ENCODE measurements at regions not wholly inside any gene's neighbourhood (a gene's known extent, or its start where the extent isn't known, plus 50 kb on each side); places are given as distances from the start of the nearest gene placed in this dataset.

- no peak for DNase-seq (ENCODE audit: low read depth in 2 of 3, low spot score in 1 of 3)
Measured at GRCh38 chr11:129324533-129325175, 51.0 kb upstream of the BARX2 start.

GRCh38 chr11:129323896-129324502 is 51.6 kb upstream of the BARX2 start:
- DNase-seq (ENCODE audit: low read depth in 2 of 3, low spot score in 1 of 3) = no peak

- no peak for DNase-seq (ENCODE audit: low read depth in 2 of 3, low spot score in 1 of 3)
Measured at GRCh38 chr11:129322941-129323340, 52.7 kb upstream of the BARX2 start.

- no peak for DNase-seq (ENCODE audit: low read depth in 2 of 3, low spot score in 1 of 3)
Measured at GRCh38 chr11:129321076-129321475, 54.6 kb upstream of the BARX2 start.

- DNase-seq (ENCODE audit: low read depth in 2 of 3, low spot score in 1 of 3) = no peak
Measured at GRCh38 chr11:129320494-129320893, 55.2 kb upstream of the BARX2 start.

- DNase-seq (ENCODE audit: low read depth in 2 of 3, low spot score in 1 of 3) = no peak
Measured at GRCh38 chr11:129319751-129320150, 55.9 kb upstream of the BARX2 start.

- DNase-seq (ENCODE audit: low read depth in 2 of 3, low spot score in 1 of 3) = no peak
Measured at GRCh38 chr11:129319201-129319600, 56.4 kb upstream of the BARX2 start.

- DNase-seq (ENCODE audit: low read depth in 2 of 3, low spot score in 1 of 3) = no peak
Measured at GRCh38 chr11:129317571-129317970, 58.1 kb upstream of the BARX2 start.

GRCh38 chr11:129316781-129317180 is 58.9 kb upstream of the BARX2 start:
- DNase-seq (ENCODE audit: low read depth in 2 of 3, low spot score in 1 of 3) = no peak

GRCh38 chr11:129315781-129316579 is 59.7 kb upstream of the BARX2 start:
- no peak for DNase-seq (ENCODE audit: low read depth in 2 of 3, low spot score in 1 of 3)

GRCh38 chr11:129314371-129314770 is 61.3 kb upstream of the BARX2 start:
- DNase-seq (ENCODE audit: low read depth in 2 of 3, low spot score in 1 of 3) = no peak

- DNase-seq (ENCODE audit: low read depth in 2 of 3, low spot score in 1 of 3) = no peak
Measured at GRCh38 chr11:129313541-129314297, 61.9 kb upstream of the BARX2 start.

- no peak for DNase-seq (ENCODE audit: low read depth in 2 of 3, low spot score in 1 of 3)
Measured at GRCh38 chr11:129312730-129313503, 62.7 kb upstream of the BARX2 start.

- no peak for DNase-seq (ENCODE audit: low read depth in 2 of 3, low spot score in 1 of 3)
Measured at GRCh38 chr11:129308241-129308865, 67.3 kb upstream of the BARX2 start.

- DNase-seq (ENCODE audit: low read depth in 2 of 3, low spot score in 1 of 3) = no peak
Measured at GRCh38 chr11:129307162-129307561, 68.5 kb upstream of the BARX2 start.

- DNase-seq (ENCODE audit: low read depth in 2 of 3, low spot score in 1 of 3) = no peak
Measured at GRCh38 chr11:129302386-129303101, 73.1 kb upstream of the BARX2 start.

- DNase-seq (ENCODE audit: low read depth in 2 of 3, low spot score in 1 of 3) = no peak
Measured at GRCh38 chr11:129300099-129300498, 75.5 kb upstream of the BARX2 start.

GRCh38 chr11:129298988-129299387 is 76.7 kb upstream of the BARX2 start:
- no peak for DNase-seq (ENCODE audit: low read depth in 2 of 3, low spot score in 1 of 3)

GRCh38 chr11:129295746-129296145 is 79.9 kb upstream of the BARX2 start:
- no peak for DNase-seq (ENCODE audit: low read depth in 2 of 3, low spot score in 1 of 3)

GRCh38 chr11:129292771-129293170 is 82.9 kb upstream of the BARX2 start:
- DNase-seq (ENCODE audit: low read depth in 2 of 3, low spot score in 1 of 3) = no peak
